ENCODE measurements at regions not wholly inside any gene's neighbourhood (a gene's known extent, or its start where the extent isn't known, plus 50 kb on each side); places are given as distances from the start of the nearest gene placed in this dataset.

- TF ChIP-seq, protein P1, sequence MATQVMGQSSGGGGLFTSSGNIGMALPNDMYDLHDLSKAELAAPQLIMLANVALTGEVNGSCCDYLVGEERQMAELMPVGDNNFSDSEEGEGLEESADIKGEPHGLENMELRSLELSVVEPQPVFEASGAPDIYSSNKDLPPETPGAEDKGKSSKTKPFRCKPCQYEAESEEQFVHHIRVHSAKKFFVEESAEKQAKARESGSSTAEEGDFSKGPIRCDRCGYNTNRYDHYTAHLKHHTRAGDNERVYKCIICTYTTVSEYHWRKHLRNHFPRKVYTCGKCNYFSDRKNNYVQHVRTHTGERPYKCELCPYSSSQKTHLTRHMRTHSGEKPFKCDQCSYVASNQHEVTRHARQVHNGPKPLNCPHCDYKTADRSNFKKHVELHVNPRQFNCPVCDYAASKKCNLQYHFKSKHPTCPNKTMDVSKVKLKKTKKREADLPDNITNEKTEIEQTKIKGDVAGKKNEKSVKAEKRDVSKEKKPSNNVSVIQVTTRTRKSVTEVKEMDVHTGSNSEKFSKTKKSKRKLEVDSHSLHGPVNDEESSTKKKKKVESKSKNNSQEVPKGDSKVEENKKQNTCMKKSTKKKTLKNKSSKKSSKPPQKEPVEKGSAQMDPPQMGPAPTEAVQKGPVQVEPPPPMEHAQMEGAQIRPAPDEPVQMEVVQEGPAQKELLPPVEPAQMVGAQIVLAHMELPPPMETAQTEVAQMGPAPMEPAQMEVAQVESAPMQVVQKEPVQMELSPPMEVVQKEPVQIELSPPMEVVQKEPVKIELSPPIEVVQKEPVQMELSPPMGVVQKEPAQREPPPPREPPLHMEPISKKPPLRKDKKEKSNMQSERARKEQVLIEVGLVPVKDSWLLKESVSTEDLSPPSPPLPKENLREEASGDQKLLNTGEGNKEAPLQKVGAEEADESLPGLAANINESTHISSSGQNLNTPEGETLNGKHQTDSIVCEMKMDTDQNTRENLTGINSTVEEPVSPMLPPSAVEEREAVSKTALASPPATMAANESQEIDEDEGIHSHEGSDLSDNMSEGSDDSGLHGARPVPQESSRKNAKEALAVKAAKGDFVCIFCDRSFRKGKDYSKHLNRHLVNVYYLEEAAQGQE (IDR thresholded peaks at IDR 0.05; ENCODE audit: low read depth) = no peak
- TF ChIP-seq EP300 (IDR thresholded peaks at IDR 0.05; ENCODE audit: borderline replicate concordance) (no peak), TAF1 (IDR thresholded peaks at IDR 0.05; ENCODE audit: low read depth) (no peak), TEAD4 (IDR thresholded peaks at IDR 0.05) (no peak), YY1 (IDR thresholded peaks at IDR 0.05; ENCODE audit: low read depth) (no peak), CREB1 (IDR thresholded peaks at IDR 0.05; ENCODE audit: low read depth) (no peak), FOXM1 (IDR thresholded peaks at IDR 0.05; ENCODE audit: borderline replicate concordance, low read depth) (no peak), RAD21 (IDR thresholded peaks at IDR 0.05; ENCODE audit: low read depth) (no peak), CEBPB (IDR thresholded peaks at IDR 0.05) (no peak), TCF12 (IDR thresholded peaks at IDR 0.05; ENCODE audit: low read depth) (no peak)
- TF ChIP-seq, protein P2, sequence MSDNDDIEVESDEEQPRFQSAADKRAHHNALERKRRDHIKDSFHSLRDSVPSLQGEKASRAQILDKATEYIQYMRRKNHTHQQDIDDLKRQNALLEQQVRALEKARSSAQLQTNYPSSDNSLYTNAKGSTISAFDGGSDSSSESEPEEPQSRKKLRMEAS (IDR thresholded peaks at IDR 0.05) = no peak
Measured at GRCh38 chr9:88786291-88787079, 204.8 kb upstream of the S1PR3 start.
